IPS-18a (cell line): ENCODE measurements at regions not wholly inside any gene's neighbourhood (a gene's known extent, or its start where the extent isn't known, plus 50 kb on each side); places are given as distances from the start of the nearest gene placed in this dataset.

Source experiments
- H3K27ac ChIP-seq: one replicate; pipeline ENCODE4 v1.5.1; 2013; ENCODE audit warnings: low read length
- H3K27me3 ChIP-seq: one replicate; pipeline ENCODE4 v1.6.1; 2013; ENCODE audit warnings: mild to moderate bottlenecking, low read length; ENCODE audit not compliant: control insufficient read depth, insufficient read depth
- H3K36me3 ChIP-seq: one replicate; pipeline ENCODE4 v1.6.1; 2013; ENCODE audit warnings: low read depth, low read length; ENCODE audit not compliant: control insufficient read depth
- H3K4me1 ChIP-seq: one replicate; pipeline ENCODE4 v1.6.1; 2013; ENCODE audit warnings: low read depth, low read length; ENCODE audit not compliant: control insufficient read depth
- H3K4me3 ChIP-seq: one replicate; pipeline ENCODE4 v1.5.1; 2013; ENCODE audit warnings: low read length
- H3K9ac ChIP-seq: one replicate; pipeline ENCODE4 v1.6.1; 2013; ENCODE audit warnings: mild to moderate bottlenecking, low read length, moderate library complexity
- H3K9me3 ChIP-seq: one replicate; pipeline ENCODE4 v1.6.1; 2013; ENCODE audit warnings: low read depth, low read length; ENCODE audit not compliant: control insufficient read depth

DNA sequence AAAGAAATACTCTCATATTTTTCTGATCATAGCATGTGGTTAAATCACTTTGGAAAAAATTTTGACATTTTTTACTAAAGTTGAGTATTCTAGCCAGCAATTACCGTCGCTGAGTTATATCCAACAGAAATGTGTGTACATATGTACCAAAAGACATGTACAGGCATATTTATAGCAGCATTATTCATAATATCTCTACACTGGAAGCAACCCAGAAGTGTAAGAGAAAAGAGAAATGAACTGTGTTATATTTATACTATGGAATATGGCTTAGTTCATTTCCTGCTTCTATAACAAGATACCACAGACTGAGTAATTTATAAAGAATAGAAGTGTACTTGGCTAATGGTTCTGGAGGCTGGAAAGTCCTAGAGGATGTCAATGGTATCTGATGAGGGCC, 474.0 kb upstream of the GJE1 start:
- no peak overlapping the region for H3K27ac ChIP-seq
- H3K36me3 ChIP-seq, result no peaks in the 10 kb centered on the region
- H3K27me3 ChIP-seq, result no peaks in the 10 kb centered on the region
- no peak overlapping the region for H3K4me3 ChIP-seq
- no peak overlapping the region for H3K9ac ChIP-seq
- no peaks in the 10 kb centered on the region for H3K9me3 ChIP-seq
- H3K4me1 ChIP-seq, result no peaks in the 10 kb centered on the region

- Histone ChIP-seq H3K9me3 (no peaks in the 10 kb centered on the region), H3K27me3 (no peaks in the 10 kb centered on the region), H3K4me3 (no peak overlapping the region), H3K27ac (no peak overlapping the region), H3K4me1 (no peaks in the 10 kb centered on the region), H3K9ac (no peak overlapping the region), H3K36me3 (no peaks in the 10 kb centered on the region)
These were observed 474.9 kb upstream of the GJE1 start for GRCh38 chr6:141657812-141658211.

- no peak overlapping the region for H3K9ac ChIP-seq
- no peaks in the 10 kb centered on the region for H3K36me3 ChIP-seq
- no peaks in the 10 kb centered on the region for H3K27me3 ChIP-seq
- H3K9me3 ChIP-seq, result no peaks in the 10 kb centered on the region
- H3K27ac ChIP-seq, result no peak overlapping the region
- H3K4me3 ChIP-seq, result no peak overlapping the region
- no peaks in the 10 kb centered on the region for H3K4me1 ChIP-seq
These were observed 479.1 kb upstream of the GJE1 start for GRCh38 chr6:141653590-141653989.

GRCh38 chr6:141641951-141642350, 490.8 kb upstream of the GJE1 start:
- Histone ChIP-seq H3K9ac (no peak overlapping the region), H3K4me1 (no peaks in the 10 kb centered on the region), H3K36me3 (no peaks in the 10 kb centered on the region), H3K27ac (no peak overlapping the region), H3K27me3 (no peaks in the 10 kb centered on the region), H3K9me3 (no peaks in the 10 kb centered on the region), H3K4me3 (no peak overlapping the region)

GRCh38 chr6:141641406-141641805, 491.3 kb upstream of the GJE1 start:
- no peaks in the 10 kb centered on the region for H3K27me3 ChIP-seq
- H3K27ac ChIP-seq, result no peak overlapping the region
- H3K36me3 ChIP-seq, result no peaks in the 10 kb centered on the region
- no peak overlapping the region for H3K4me3 ChIP-seq
- no peaks in the 10 kb centered on the region for H3K9me3 ChIP-seq
- H3K4me1 ChIP-seq, result no peaks in the 10 kb centered on the region
- H3K9ac ChIP-seq, result no peak overlapping the region

- H3K9ac ChIP-seq, result no peak overlapping the region
- H3K9me3 ChIP-seq, result no peaks in the 10 kb centered on the region
- no peak overlapping the region for H3K4me3 ChIP-seq
These were observed 497.1 kb upstream of the GJE1 start for GRCh38 chr6:141635621-141636020.

DNA sequence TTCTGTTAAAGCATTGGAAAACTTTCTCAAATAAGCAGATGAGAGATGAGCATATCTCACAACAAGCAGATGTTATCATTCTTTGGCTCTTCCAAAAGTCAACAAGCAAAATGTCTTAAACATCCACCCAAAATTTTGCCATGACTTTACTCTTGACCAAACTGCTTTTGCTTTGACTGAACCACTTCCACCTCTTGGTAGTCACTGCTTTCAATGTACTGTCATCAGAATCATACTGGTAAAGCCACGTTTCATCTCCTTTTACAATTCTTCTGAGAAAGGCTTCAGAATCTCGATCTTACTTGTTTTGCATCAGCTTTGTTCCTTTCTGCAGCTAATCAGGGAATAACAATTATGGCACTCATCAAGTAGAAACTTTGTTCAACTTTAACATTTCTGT, 498.5 kb upstream of the GJE1 start:
- Histone ChIP-seq H3K9ac (no peak overlapping the region), H3K27me3 (no peaks in the 10 kb centered on the region), H3K4me3 (no peak overlapping the region), H3K9me3 (no peaks in the 10 kb centered on the region), H3K4me1 (no peaks in the 10 kb centered on the region), H3K36me3 (no peaks in the 10 kb centered on the region), H3K27ac (no peak overlapping the region)

More at GRCh38 chr6:141635621-141636020, 497.1 kb upstream of the GJE1 start:
- no peaks in the 10 kb centered on the region for H3K36me3 ChIP-seq
- no peaks in the 10 kb centered on the region for H3K4me1 ChIP-seq
- H3K27ac ChIP-seq, result no peak overlapping the region
- no peaks in the 10 kb centered on the region for H3K27me3 ChIP-seq

- H3K9me3 ChIP-seq, result no peaks in the 10 kb centered on the region
- H3K27me3 ChIP-seq, result no peaks in the 10 kb centered on the region
These were observed 508.4 kb upstream of the GJE1 start for GRCh38 chr6:141624301-141624700.

DNA sequence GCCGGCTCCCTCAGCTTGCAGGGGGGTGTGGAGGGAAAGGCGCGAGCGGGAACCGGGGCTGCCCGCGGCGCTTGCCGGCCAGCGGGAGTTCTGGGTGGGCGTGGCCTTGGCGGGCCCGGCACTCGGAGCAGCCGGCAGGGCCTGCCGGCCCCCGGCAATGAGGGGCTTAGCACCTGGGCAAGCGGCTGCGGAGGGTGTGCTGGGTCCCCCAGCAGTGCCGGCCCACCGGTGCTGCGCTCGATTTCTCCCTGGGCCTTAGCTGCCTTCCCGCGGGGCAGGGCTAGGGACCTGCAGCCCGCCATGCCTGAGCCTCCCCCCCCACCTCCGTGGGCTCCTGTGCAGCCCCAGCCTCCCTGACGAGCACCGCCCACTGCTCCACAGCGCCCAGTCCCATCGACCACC, 514.5 kb upstream of the GJE1 start:
- no peak overlapping the region for H3K4me3 ChIP-seq
- H3K36me3 ChIP-seq, result no peaks in the 10 kb centered on the region
- no peak overlapping the region for H3K9ac ChIP-seq
- H3K27ac ChIP-seq, result no peak overlapping the region
- no peaks in the 10 kb centered on the region for H3K4me1 ChIP-seq
- H3K9me3 ChIP-seq, result no peaks in the 10 kb centered on the region
- no peaks in the 10 kb centered on the region for H3K27me3 ChIP-seq

More at GRCh38 chr6:141624301-141624700, 508.4 kb upstream of the GJE1 start:
- Histone ChIP-seq H3K36me3 (no peaks in the 10 kb centered on the region), H3K4me1 (no peaks in the 10 kb centered on the region), H3K27ac (no peak overlapping the region), H3K9ac (no peak overlapping the region), H3K4me3 (no peak overlapping the region)

- Histone ChIP-seq H3K9ac (no peak overlapping the region), H3K4me3 (no peak overlapping the region), H3K4me1 (no peaks in the 10 kb centered on the region), H3K9me3 (no peaks in the 10 kb centered on the region), H3K27ac (no peak overlapping the region), H3K36me3 (no peaks in the 10 kb centered on the region), H3K27me3 (no peaks in the 10 kb centered on the region)
These were observed 522.0 kb upstream of the GJE1 start for GRCh38 chr6:141610741-141611140.

GRCh38 chr6:141607956-141608355, 524.8 kb upstream of the GJE1 start:
- H3K9me3 ChIP-seq, result no peaks in the 10 kb centered on the region
- no peak overlapping the region for H3K9ac ChIP-seq
- H3K4me1 ChIP-seq, result no peaks in the 10 kb centered on the region
- H3K27me3 ChIP-seq, result no peaks in the 10 kb centered on the region
- no peak overlapping the region for H3K4me3 ChIP-seq
- no peaks in the 10 kb centered on the region for H3K36me3 ChIP-seq
- H3K27ac ChIP-seq, result no peak overlapping the region

- Histone ChIP-seq H3K9ac (no peak overlapping the region), H3K4me1 (no peaks in the 10 kb centered on the region), H3K27me3 (no peaks in the 10 kb centered on the region), H3K4me3 (no peak overlapping the region), H3K36me3 (no peaks in the 10 kb centered on the region), H3K9me3 (no peaks in the 10 kb centered on the region), H3K27ac (no peak overlapping the region)
These were observed 534.2 kb upstream of the GJE1 start for GRCh38 chr6:141598487-141598886.
